MM.1S (cell line): ENCODE measurements at regions not wholly inside any gene's neighbourhood (a gene's known extent, or its start where the extent isn't known, plus 50 kb on each side); places are given as distances from the start of the nearest gene placed in this dataset.

Source experiments
- DNase-seq: peaks from one replicate; pipeline ENCODE4 v3.0.0-alpha.2; 2015
- H2AFZ ChIP-seq: fragments of 300-600 bp; sonication (generic); 2 replicates; pipeline ENCODE4 v1.6.0; 2016; ENCODE audit warnings: antibody characterized with exemption, low read length
- H3F3A ChIP-seq: fragments of 300-600 bp; sonication (generic); 2 replicates; pipeline ENCODE4 v1.6.1; 2016; ENCODE audit warnings: mild to moderate bottlenecking, antibody characterized with exemption, low read length, moderate library complexity, mixed read lengths; ENCODE audit not compliant: insufficient read depth
- H3K27ac ChIP-seq: fragments of 300-600 bp; sonication (generic); 2 replicates; pipeline ENCODE4 v1.5.1; 2016; ENCODE audit warnings: mild to moderate bottlenecking, low read length
- H3K27me3 ChIP-seq: fragments of 300-600 bp; sonication (generic); replicated peaks from 2 replicates; pipeline ENCODE4 v1.6.0; 2016; ENCODE audit warnings: low read length; ENCODE audit not compliant: insufficient read depth
- H3K36me3 ChIP-seq: fragments of 300-600 bp; sonication (generic); replicated peaks from 2 replicates; pipeline ENCODE4 v1.6.1; 2016; ENCODE audit warnings: mild to moderate bottlenecking, low read length, mixed read lengths; ENCODE audit not compliant: insufficient read depth
- H3K4me1 ChIP-seq: fragments of 300-600 bp; sonication (generic); 2 replicates; pipeline ENCODE4 v1.6.1; 2016; ENCODE audit warnings: low read length, mixed read lengths
- H3K4me2 ChIP-seq: fragments of 300-600 bp; sonication (generic); 2 replicates; pipeline ENCODE4 v1.6.0; 2016; ENCODE audit warnings: low read depth, low read length
- H3K4me3 ChIP-seq: fragments of 300-600 bp; sonication (generic); 2 replicates; pipeline ENCODE4 v1.5.1; 2016; ENCODE audit warnings: low read length, mixed read lengths
- H3K79me2 ChIP-seq: fragments of 300-600 bp; sonication (generic); 2 replicates; pipeline ENCODE4 v1.6.1; 2016; ENCODE audit warnings: mixed run types, low read length, mixed read lengths
- H3K9ac ChIP-seq: fragments of 300-600 bp; sonication (generic); 2 replicates; pipeline ENCODE4 v1.6.1; 2016; ENCODE audit warnings: low read length, mixed read lengths
- H3K9me2 ChIP-seq: fragments of 300-600 bp; sonication (generic); replicated peaks from 2 replicates; pipeline ENCODE4 v1.6.1; 2016; ENCODE audit warnings: mild to moderate bottlenecking, low read length, mixed read lengths; ENCODE audit not compliant: insufficient read depth
- H3K9me3 ChIP-seq: fragments of 300-600 bp; sonication (generic); replicated peaks from 2 replicates; pipeline ENCODE4 v1.6.1; 2016; ENCODE audit warnings: mild to moderate bottlenecking, low read length, mixed read lengths; ENCODE audit not compliant: insufficient read depth
- H4K20me1 ChIP-seq: fragments of 300-600 bp; sonication (generic); 2 replicates; pipeline ENCODE4 v1.6.1; 2016; ENCODE audit warnings: mild to moderate bottlenecking, low read length, moderate library complexity, mixed read lengths; ENCODE audit not compliant: insufficient read depth
- EZH2 ChIP-seq: fragments of 300-600 bp; sonication (generic); optimal IDR thresholded peaks from 2 replicates; pipeline ENCODE3; 2017; ENCODE audit warnings: low read depth, mild to moderate bottlenecking, antibody characterized with exemption, low read length, mixed read lengths
- EZH2phosphoT487 ChIP-seq: fragments of 300-600 bp; sonication (generic); IDR thresholded peaks from 2 replicates; pipeline ENCODE4 v1.6.1; 2018; ENCODE audit warnings: antibody characterized with exemption, low read length
- TF ChIP-seq, protein P1 (sequence below): fragments of 300-600 bp; sonication (generic); IDR thresholded peaks from 2 replicates; pipeline ENCODE4 v1.5.1; 2016; ENCODE audit warnings: antibody characterized with exemption, low read length, mixed read lengths

DNA sequence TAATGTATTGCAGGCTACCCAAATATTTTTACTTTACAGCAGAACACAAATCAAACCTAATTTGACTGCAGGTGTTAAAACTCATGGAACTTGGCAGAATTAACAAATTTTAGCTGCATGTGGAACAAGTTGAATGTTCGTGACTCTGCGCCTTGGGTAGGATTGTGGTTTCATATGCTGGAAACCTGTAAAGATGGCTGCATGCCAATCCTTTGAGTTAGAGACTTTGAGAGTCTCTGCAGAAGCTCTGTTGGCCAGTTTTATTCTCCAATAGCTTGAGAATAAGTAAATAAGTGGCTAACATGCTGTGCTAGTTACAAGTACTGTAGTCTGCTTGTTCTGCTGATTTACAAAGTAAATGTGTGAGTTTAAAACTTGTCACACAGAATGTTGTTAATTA, 77.8 kb downstream of the PDE6H start:
- H2AFZ ChIP-seq, result no peak overlapping the region

DNA sequence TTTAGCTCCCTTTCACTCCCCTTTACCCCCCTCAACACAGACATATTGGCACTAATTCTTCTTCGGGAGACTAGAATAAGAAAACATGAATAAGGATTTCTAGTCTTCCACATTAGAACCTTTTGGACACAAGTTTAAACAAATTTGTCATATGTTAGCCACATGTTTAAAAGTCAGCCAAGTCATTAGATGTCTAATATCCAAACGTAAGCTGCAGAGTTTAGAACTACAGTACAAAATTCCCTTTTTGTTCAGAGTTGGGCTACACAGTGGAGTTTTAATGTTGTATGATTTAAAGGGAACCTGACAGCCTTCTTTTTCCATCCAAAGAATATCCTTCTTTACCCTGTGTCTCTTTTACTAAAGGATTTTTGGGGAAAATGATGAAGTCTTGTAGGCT, 79.8 kb downstream of the PDE6H start:
- Histone ChIP-seq H3F3A (no peaks in the 10 kb centered on the region), H3K4me3 (no peak overlapping the region), H3K27ac (no peak overlapping the region), H3K9me2 (no peaks in the 10 kb centered on the region), H3K4me2 (no peak overlapping the region), H3K4me1 (no peaks in the 10 kb centered on the region), H4K20me1 (no peaks in the 10 kb centered on the region), H3K9ac (no peak overlapping the region), H3K27me3 (no peaks in the 10 kb centered on the region), H3K9me3 (no peaks in the 10 kb centered on the region), H3K79me2 (no peaks in the 10 kb centered on the region), H3K36me3 (no peaks in the 10 kb centered on the region), H2AFZ (no peak overlapping the region)
- TF ChIP-seq EZH2, result no peak
- TF ChIP-seq, protein P1, sequence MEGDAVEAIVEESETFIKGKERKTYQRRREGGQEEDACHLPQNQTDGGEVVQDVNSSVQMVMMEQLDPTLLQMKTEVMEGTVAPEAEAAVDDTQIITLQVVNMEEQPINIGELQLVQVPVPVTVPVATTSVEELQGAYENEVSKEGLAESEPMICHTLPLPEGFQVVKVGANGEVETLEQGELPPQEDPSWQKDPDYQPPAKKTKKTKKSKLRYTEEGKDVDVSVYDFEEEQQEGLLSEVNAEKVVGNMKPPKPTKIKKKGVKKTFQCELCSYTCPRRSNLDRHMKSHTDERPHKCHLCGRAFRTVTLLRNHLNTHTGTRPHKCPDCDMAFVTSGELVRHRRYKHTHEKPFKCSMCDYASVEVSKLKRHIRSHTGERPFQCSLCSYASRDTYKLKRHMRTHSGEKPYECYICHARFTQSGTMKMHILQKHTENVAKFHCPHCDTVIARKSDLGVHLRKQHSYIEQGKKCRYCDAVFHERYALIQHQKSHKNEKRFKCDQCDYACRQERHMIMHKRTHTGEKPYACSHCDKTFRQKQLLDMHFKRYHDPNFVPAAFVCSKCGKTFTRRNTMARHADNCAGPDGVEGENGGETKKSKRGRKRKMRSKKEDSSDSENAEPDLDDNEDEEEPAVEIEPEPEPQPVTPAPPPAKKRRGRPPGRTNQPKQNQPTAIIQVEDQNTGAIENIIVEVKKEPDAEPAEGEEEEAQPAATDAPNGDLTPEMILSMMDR, result no peak
- no peak for TF ChIP-seq EZH2phosphoT487
- DNase-seq, result no peak

More for the DNA sequence above, 77.8 kb downstream of the PDE6H start:
- Histone ChIP-seq H3K36me3 (no peaks in the 10 kb centered on the region), H4K20me1 (no peaks in the 10 kb centered on the region), H3K9me3 (no peaks in the 10 kb centered on the region), H3K9me2 (no peaks in the 10 kb centered on the region), H3K4me1 (no peaks in the 10 kb centered on the region), H3K4me3 (no peak overlapping the region), H3K79me2 (no peaks in the 10 kb centered on the region), H3K4me2 (no peak overlapping the region), H3K27me3 (no peaks in the 10 kb centered on the region), H3F3A (no peaks in the 10 kb centered on the region), H3K27ac (no peak overlapping the region), H3K9ac (no peak overlapping the region)
- TF ChIP-seq EZH2phosphoT487 (no peak), EZH2 (no peak)
- TF ChIP-seq, protein P1, result no peak
- DNase-seq, result no peak

DNA sequence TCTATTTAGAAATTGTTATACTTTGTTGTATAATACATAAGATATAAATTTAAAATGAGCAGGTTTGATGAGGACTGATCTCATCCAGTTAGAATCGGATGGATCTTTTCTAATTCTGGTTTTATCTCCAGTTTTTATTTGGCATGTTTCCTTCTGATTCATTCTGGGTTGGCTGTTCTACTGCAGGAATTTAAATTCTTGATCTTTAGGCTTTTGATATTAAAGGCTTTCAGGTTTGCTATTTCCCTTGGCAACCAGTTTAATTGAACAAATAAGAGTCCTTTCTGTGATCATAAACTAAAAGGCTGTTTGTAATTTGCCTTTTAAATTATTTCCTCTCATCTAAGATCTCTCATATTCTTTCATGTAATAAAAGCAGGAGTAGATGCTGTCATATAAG, 83.4 kb downstream of the PDE6H start:
- Histone ChIP-seq H3K27me3 (no peaks in the 10 kb centered on the region), H2AFZ (no peak overlapping the region), H3K4me2 (no peak overlapping the region), H3K36me3 (no peaks in the 10 kb centered on the region), H3K9ac (no peak overlapping the region), H3K27ac (no peak overlapping the region), H3K79me2 (no peaks in the 10 kb centered on the region), H3K4me1 (no peaks in the 10 kb centered on the region), H3K4me3 (no peak overlapping the region), H3K9me2 (no peaks in the 10 kb centered on the region), H3F3A (no peaks in the 10 kb centered on the region), H4K20me1 (no peaks in the 10 kb centered on the region), H3K9me3 (no peaks in the 10 kb centered on the region)
- TF ChIP-seq EZH2phosphoT487, result no peak
- TF ChIP-seq EZH2, result no peak
- TF ChIP-seq, protein P1, result no peak
- DNase-seq, result no peak
